Prostate gland (tissue), 2 donors: ENCODE measurements at regions not wholly inside any gene's neighbourhood (a gene's known extent, or its start where the extent isn't known, plus 50 kb on each side); places are given as distances from the start of the nearest gene placed in this dataset.

Source experiments
- DNase-seq: peaks from one replicate; pipeline ENCODE4 v3.0.0-alpha.2; 2019; ENCODE audit warnings: low spot score
- H3K27ac ChIP-seq, 2 donors: fragments of 200-600 bp; sonication (generic); 2 replicates each; pipeline ENCODE4 v1.5.1; 2017 to 2019
- H3K27me3 ChIP-seq: fragments of 200-600 bp; sonication (generic); replicated peaks from 2 replicates; pipeline ENCODE4 v1.5.1; 2019; ENCODE audit not compliant: insufficient read depth
- H3K36me3 ChIP-seq, 2 donors: fragments of 200-600 bp; sonication (generic); 1 replicate in 1 of 2; 2 replicates in 1 of 2; pipeline versions ENCODE4 v1.5.1 to v1.8.1; 2017 to 2019
- H3K4me1 ChIP-seq: fragments of 200-600 bp; sonication (generic); replicated peaks from 2 replicates; pipeline ENCODE4 v1.5.1; 2019
- H3K4me3 ChIP-seq, 2 donors: fragments of 200-600 bp; sonication (generic); 2 replicates each; pipeline ENCODE4 v1.5.1; 2017 to 2019
- H3K9me3 ChIP-seq: fragments of 200-600 bp; sonication (generic); 2 replicates; pipeline ENCODE4 v1.5.1; 2017
- POLR2A ChIP-seq: fragments of 450-650 bp; IDR thresholded peaks from one replicate; pipeline ENCODE4 v1.6.1; 2016; ENCODE audit warnings: antibody characterized with exemption, mild to moderate bottlenecking
- POLR2AphosphoS5 ChIP-seq: sonication (generic); formaldehyde crosslinking; IDR thresholded peaks from one replicate; pipeline ENCODE4 v1.6.1; 2017; ENCODE audit warnings: antibody characterized with exemption
- WGBS: methylation state at CpG from one replicate; pipeline ENCODE4 v1.1.5; 2018; 5-methylcytosine and 5-hydroxymethylcytosine counted together
- intact Hi-C: fragments of 100-400 bp; cut with DNase I; formaldehyde crosslinking; loops from one replicate; pipeline ENCODE4 v1.14.2; 2022
- TF ChIP-seq, protein P1 (sequence below), 4 experiments: fragments of 200-600 bp in 2 of 4; fragments of 450-650 bp in 2 of 4; sonication (generic) in 2 of 4; IDR thresholded peaks; 1 replicate in 3 of 4; 2 replicates in 1 of 4; pipeline ENCODE4 v1.5.1; 2016 to 2019; ENCODE audit warnings: antibody characterized with exemption in 4 of 4, mild to moderate bottlenecking in 2 of 4, moderate library complexity in 2 of 4

DNA sequence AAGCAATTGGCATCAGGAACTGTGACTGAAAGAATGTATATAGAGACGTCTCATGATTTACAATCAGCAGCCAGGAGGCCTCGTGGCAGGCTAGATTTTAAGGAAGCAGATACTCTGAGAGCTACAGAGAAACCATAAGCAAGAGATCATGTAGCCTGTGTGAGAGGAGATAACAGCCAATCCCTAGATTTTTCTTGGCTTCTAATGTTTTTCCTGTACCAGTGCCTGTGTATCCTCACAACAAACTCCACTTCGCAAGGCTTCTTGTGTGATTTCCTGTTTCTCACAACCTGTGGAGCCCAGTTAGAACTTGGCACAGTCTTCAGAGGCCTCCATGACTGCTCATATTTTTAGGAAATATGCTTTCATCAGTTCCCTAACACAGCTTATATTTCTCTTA lies 147.9 kb downstream of the PTCHD1 start:
- H3K36me3 ChIP-seq: no peaks in the 10 kb centered on the region
- no peak overlapping the region for H3K4me3 ChIP-seq
- TF ChIP-seq, protein P1, sequence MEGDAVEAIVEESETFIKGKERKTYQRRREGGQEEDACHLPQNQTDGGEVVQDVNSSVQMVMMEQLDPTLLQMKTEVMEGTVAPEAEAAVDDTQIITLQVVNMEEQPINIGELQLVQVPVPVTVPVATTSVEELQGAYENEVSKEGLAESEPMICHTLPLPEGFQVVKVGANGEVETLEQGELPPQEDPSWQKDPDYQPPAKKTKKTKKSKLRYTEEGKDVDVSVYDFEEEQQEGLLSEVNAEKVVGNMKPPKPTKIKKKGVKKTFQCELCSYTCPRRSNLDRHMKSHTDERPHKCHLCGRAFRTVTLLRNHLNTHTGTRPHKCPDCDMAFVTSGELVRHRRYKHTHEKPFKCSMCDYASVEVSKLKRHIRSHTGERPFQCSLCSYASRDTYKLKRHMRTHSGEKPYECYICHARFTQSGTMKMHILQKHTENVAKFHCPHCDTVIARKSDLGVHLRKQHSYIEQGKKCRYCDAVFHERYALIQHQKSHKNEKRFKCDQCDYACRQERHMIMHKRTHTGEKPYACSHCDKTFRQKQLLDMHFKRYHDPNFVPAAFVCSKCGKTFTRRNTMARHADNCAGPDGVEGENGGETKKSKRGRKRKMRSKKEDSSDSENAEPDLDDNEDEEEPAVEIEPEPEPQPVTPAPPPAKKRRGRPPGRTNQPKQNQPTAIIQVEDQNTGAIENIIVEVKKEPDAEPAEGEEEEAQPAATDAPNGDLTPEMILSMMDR (IDR thresholded peaks at IDR 0.05): no peak
- no peak for TF ChIP-seq POLR2AphosphoS5
- TF ChIP-seq POLR2A: no peak
- H3K27ac ChIP-seq: no peak overlapping the region
- no peak for DNase-seq
- WGBS: 51% methylated on average over 3 of the region's 3 CpGs
- no peaks in the 10 kb centered on the region for H3K9me3 ChIP-seq
- H3K27me3 ChIP-seq: no peaks in the 10 kb centered on the region
- no peaks in the 10 kb centered on the region for H3K4me1 ChIP-seq
- intact Hi-C loops: no loop called here

- H3K36me3 ChIP-seq: no peaks in the 10 kb centered on the region
- H3K4me3 ChIP-seq: no peak overlapping the region
- intact Hi-C loops: no loop called here
- no peaks in the 10 kb centered on the region for H3K9me3 ChIP-seq
- no peaks in the 10 kb centered on the region for H3K4me1 ChIP-seq
- no peak for DNase-seq
- TF ChIP-seq, protein P1 (IDR thresholded peaks at IDR 0.05): no peak
- no peak for TF ChIP-seq POLR2A
- no peak for TF ChIP-seq POLR2AphosphoS5
- H3K27me3 ChIP-seq: no peaks in the 10 kb centered on the region
- 68% methylated on average over 3 of the region's 3 CpGs for WGBS
- no peak overlapping the region for H3K27ac ChIP-seq
Observed at GRCh38 chrX:23483396-23483795, 148.7 kb downstream of the PTCHD1 start.

GRCh38 chrX:23493941-23494374 lies 159.3 kb downstream of the PTCHD1 start:
- H3K9me3 ChIP-seq: no peaks in the 10 kb centered on the region
- no peak overlapping the region for H3K27ac ChIP-seq
- no peak overlapping the region for H3K4me3 ChIP-seq
- DNase-seq: no peak
- H3K36me3 ChIP-seq: no peaks in the 10 kb centered on the region
- no peaks in the 10 kb centered on the region for H3K27me3 ChIP-seq
- no peaks in the 10 kb centered on the region for H3K4me1 ChIP-seq
- intact Hi-C loops: no loop called here
- 15% methylated on average over 3 of the region's 3 CpGs for WGBS
- no peak for TF ChIP-seq POLR2AphosphoS5
- no peak for TF ChIP-seq POLR2A
- TF ChIP-seq, protein P1 (IDR thresholded peaks at IDR 0.05): no peak

DNA sequence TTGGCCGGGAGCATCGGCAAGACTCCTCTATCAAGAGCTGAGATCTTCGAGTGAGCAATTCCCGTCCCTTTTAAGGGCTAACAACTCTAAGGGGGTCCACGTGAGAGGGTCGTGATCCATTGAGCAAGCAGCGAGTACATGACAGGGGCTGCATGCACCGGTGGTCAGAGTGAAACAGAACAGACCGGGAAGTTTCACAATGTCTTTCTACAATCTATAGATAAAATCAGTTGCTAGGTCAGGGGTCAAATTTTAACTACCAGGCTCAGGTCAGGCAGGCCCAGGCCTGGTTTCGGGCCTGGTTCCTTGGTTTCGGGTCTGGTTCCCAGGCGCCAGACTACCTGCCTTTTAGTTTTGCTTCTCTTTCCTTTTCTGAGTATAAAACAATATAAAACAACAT lies 160.1 kb downstream of the PTCHD1 start:
- no peaks in the 10 kb centered on the region for H3K36me3 ChIP-seq
- 93% methylated on average over 12 of the region's 12 CpGs for WGBS
- no peaks in the 10 kb centered on the region for H3K4me1 ChIP-seq
- no peak for TF ChIP-seq POLR2AphosphoS5
- TF ChIP-seq, protein P1 (IDR thresholded peaks at IDR 0.05): no peak
- no peaks in the 10 kb centered on the region for H3K27me3 ChIP-seq
- no peak for DNase-seq
- H3K4me3 ChIP-seq: no peak overlapping the region
- intact Hi-C loops: no loop called here
- no peaks in the 10 kb centered on the region for H3K9me3 ChIP-seq
- H3K27ac ChIP-seq: no peak overlapping the region

GRCh38 chrX:23497919-23498318 lies 163.3 kb downstream of the PTCHD1 start:
- no peak overlapping the region for H3K4me3 ChIP-seq
- no peaks in the 10 kb centered on the region for H3K4me1 ChIP-seq
- no peak for DNase-seq
- no peaks in the 10 kb centered on the region for H3K27me3 ChIP-seq
- no peaks in the 10 kb centered on the region for H3K9me3 ChIP-seq
- no peak overlapping the region for H3K27ac ChIP-seq
- no peak for TF ChIP-seq POLR2AphosphoS5
- TF ChIP-seq, protein P1 (IDR thresholded peaks at IDR 0.05): no peak
- TF ChIP-seq POLR2A: no peak
- intact Hi-C loops: no loop called here
- no peaks in the 10 kb centered on the region for H3K36me3 ChIP-seq
